A549 (cell line): ENCODE measurements at regions not wholly inside any gene's neighbourhood (a gene's known extent, or its start where the extent isn't known, plus 50 kb on each side); places are given as distances from the start of the nearest gene placed in this dataset.

ENCODE experiments used
- CTCF ChIP-seq: fragments of >200 bp; sonication (Bioruptor Twin); formaldehyde crosslinking; IDR thresholded peaks from 3 replicates; pipeline ENCODE4 v1.5.1; 2016
- EP300 ChIP-seq, 2 experiments: fragments of >200 bp; sonication (Bioruptor Twin); formaldehyde crosslinking; IDR thresholded peaks; 2 replicates in 1 of 2; 3 replicates in 1 of 2; pipeline ENCODE4 v1.6.1; 2016 to 2017
- ESRRA ChIP-seq: fragments of 150-350 bp; IDR thresholded peaks from 2 replicates; pipeline ENCODE4 v1.6.1; 2014; ENCODE audit warnings: mild to moderate bottlenecking, low read length, borderline replicate concordance
- HDAC2 ChIP-seq: fragments of 200-600 bp; sonication (generic); IDR thresholded peaks from 2 replicates; pipeline ENCODE4 v1.6.1; 2016
- KDM1A ChIP-seq: fragments of 200-600 bp; sonication (generic); IDR thresholded peaks from 2 replicates; pipeline ENCODE4 v1.6.1; 2016; ENCODE audit warnings: low read depth, mild to moderate bottlenecking
- MAX ChIP-seq: IDR thresholded peaks from 2 replicates; pipeline ENCODE4 v1.6.1; 2012
- MAZ ChIP-seq: fragments of 150-350 bp; IDR thresholded peaks from 2 replicates; pipeline ENCODE4 v1.6.1; 2014; ENCODE audit warnings: antibody characterized with exemption, low read depth, low read length, borderline replicate concordance
- MYC ChIP-seq: IDR thresholded peaks from 2 replicates; pipeline ENCODE4 v1.6.1; 2012; ENCODE audit warnings: mild to moderate bottlenecking, inconsistent platforms, low read length, improper control_type of control experiment, borderline replicate concordance
- NFE2L2 ChIP-seq: fragments of 150-350 bp; conservative IDR thresholded peaks from 2 replicates; pipeline ENCODE4 v1.6.1; 2014; ENCODE audit warnings: low read length
- POLR2A ChIP-seq: IDR thresholded peaks from 2 replicates; pipeline ENCODE4 v1.6.1; 2012; ENCODE audit warnings: mild to moderate bottlenecking, low read length
- RAD21 ChIP-seq, 2 experiments: fragments of >200 bp in 1 of 2; sonication (Bioruptor Twin) in 1 of 2; formaldehyde crosslinking in 1 of 2; IDR thresholded peaks in 1 of 2; conservative IDR thresholded peaks in 1 of 2; 2 replicates in 1 of 2; 3 replicates in 1 of 2; pipeline ENCODE4 v1.6.1; 2012 to 2018; ENCODE audit warnings: inconsistent platforms in 1 of 2
- RARB ChIP-seq: fragments of 250-450 bp; sonication (Bioruptor Pico); IDR thresholded peaks from 2 replicates; pipeline ENCODE4 v1.8.0; 2021; ENCODE audit warnings: mild to moderate bottlenecking, moderate library complexity

GRCh38 chr15:66620341-66620740 is 54.5 kb upstream of the LCTL start:
- no peak for TF ChIP-seq ESRRA
- TF ChIP-seq CTCF, result no peak
- TF ChIP-seq HDAC2, result no peak
- TF ChIP-seq MAZ, result no peak
- TF ChIP-seq POLR2A, result no peak
- TF ChIP-seq EP300 (IDR thresholded peaks at IDR 0.05), result no peak
- TF ChIP-seq MYC, result no peak
- TF ChIP-seq MAX, result no peak
- TF ChIP-seq NFE2L2, result no peak
- TF ChIP-seq KDM1A, result no peak
- no peak for TF ChIP-seq RAD21 (conservative IDR thresholded peaks at IDR 0.05 in 1 of 2, IDR thresholded peaks at IDR 0.05 in 1 of 2)
- no peak for TF ChIP-seq RARB (CRISPR knock-in tag)
